H9 (cell line): ENCODE measurements at regions not wholly inside any gene's neighbourhood (a gene's known extent, or its start where the extent isn't known, plus 50 kb on each side); places are given as distances from the start of the nearest gene placed in this dataset.

Experiments used
- DNase-seq: peaks from one replicate; pipeline ENCODE4 v3.0.0-alpha.2; 2017
- H2AFZ ChIP-seq: one replicate; pipeline ENCODE4 v1.6.1; 2013; ENCODE audit warnings: mild to moderate bottlenecking, low read length, control low read depth, moderate library complexity
- H2AK5ac ChIP-seq: 2 replicates; pipeline ENCODE4 v1.6.1; 2013; ENCODE audit warnings: low read length, control low read depth, mixed read lengths; ENCODE audit not compliant: insufficient read length
- H2BK120ac ChIP-seq: one replicate; pipeline ENCODE4 v1.6.1; 2013; ENCODE audit warnings: low read depth, mild to moderate bottlenecking, low read length, control low read depth, inconsistent platforms; ENCODE audit not compliant: poor library complexity, severe bottlenecking
- H2BK12ac ChIP-seq: 2 replicates; pipeline ENCODE4 v1.6.1; 2013; ENCODE audit warnings: low read length, control low read depth, mixed read lengths, low read depth; ENCODE audit not compliant: insufficient read length
- H2BK15ac ChIP-seq: 2 replicates; pipeline ENCODE4 v1.6.1; 2013; ENCODE audit warnings: low read depth, low read length, control low read depth
- H2BK20ac ChIP-seq: one replicate; pipeline ENCODE4 v1.6.1; 2013; ENCODE audit warnings: low read depth, mild to moderate bottlenecking, low read length, control low read depth, inconsistent platforms; ENCODE audit not compliant: poor library complexity, severe bottlenecking
- H2BK5ac ChIP-seq: 2 replicates; pipeline ENCODE4 v1.6.1; 2013; ENCODE audit warnings: low read length, control low read depth, mixed read lengths; ENCODE audit not compliant: insufficient read length
- H3K14ac ChIP-seq: 2 replicates; pipeline ENCODE4 v1.6.1; 2013; ENCODE audit warnings: low read length, control low read depth; ENCODE audit not compliant: insufficient read depth
- H3K18ac ChIP-seq: 2 replicates; pipeline ENCODE4 v1.6.1; 2013; ENCODE audit warnings: low read depth, mild to moderate bottlenecking, mixed read lengths, low read length, control low read depth; ENCODE audit not compliant: insufficient read length
- H3K23ac ChIP-seq: 2 replicates; pipeline ENCODE4 v1.6.1; 2013; ENCODE audit warnings: low read length, control low read depth, mixed read lengths, low read depth; ENCODE audit not compliant: insufficient read length
- H3K23me2 ChIP-seq: 2 replicates; pipeline ENCODE4 v1.6.1; 2013; ENCODE audit warnings: low read depth, mild to moderate bottlenecking, mixed read lengths, low read length, control low read depth; ENCODE audit not compliant: insufficient read length, poor library complexity, severe bottlenecking
- H3K27ac ChIP-seq: 2 replicates; pipeline ENCODE4 v1.5.1; 2013; ENCODE audit warnings: low read length, control low read depth, mixed read lengths, low read depth; ENCODE audit not compliant: insufficient read length
- H3K27me3 ChIP-seq: 2 replicates; pipeline ENCODE4 v1.6.1; 2013; ENCODE audit warnings: low read length, control low read depth, inconsistent platforms; ENCODE audit not compliant: insufficient read depth
- H3K4ac ChIP-seq: 2 replicates; pipeline ENCODE4 v1.6.1; 2013; ENCODE audit warnings: low read depth, mild to moderate bottlenecking, control low read depth, inconsistent platforms, low read length, moderate library complexity
- H3K4me1 ChIP-seq: 2 replicates; pipeline ENCODE4 v1.6.1; 2013; ENCODE audit warnings: low read length, control low read depth, inconsistent platforms; ENCODE audit not compliant: insufficient read depth
- H3K4me2 ChIP-seq: 2 replicates; pipeline ENCODE4 v1.6.1; 2013; ENCODE audit warnings: low read length, control low read depth, mixed read lengths; ENCODE audit not compliant: insufficient read length, insufficient read depth
- H3K56ac ChIP-seq: 2 replicates; pipeline ENCODE4 v1.6.1; 2013; ENCODE audit warnings: low read depth, mild to moderate bottlenecking, mixed read lengths, low read length, control low read depth; ENCODE audit not compliant: insufficient read length
- H3K79me1 ChIP-seq: 2 replicates; pipeline ENCODE4 v1.6.1; 2013; ENCODE audit warnings: low read depth, mild to moderate bottlenecking, moderate library complexity, low read length, control low read depth, inconsistent platforms; ENCODE audit not compliant: insufficient read depth, poor library complexity, severe bottlenecking
- H3K79me2 ChIP-seq: 2 replicates; pipeline ENCODE4 v1.6.1; 2013; ENCODE audit warnings: low read length, control low read depth, inconsistent platforms; ENCODE audit not compliant: insufficient read depth
- H3K9ac ChIP-seq: 2 replicates; pipeline ENCODE4 v1.6.1; 2013; ENCODE audit warnings: low read length, control low read depth, mixed read lengths; ENCODE audit not compliant: insufficient read length; ENCODE audit errors: extremely low read depth
- H3K9me3 ChIP-seq: one replicate; pipeline ENCODE4 v1.6.1; 2013; ENCODE audit warnings: low read depth, low read length, inconsistent platforms; ENCODE audit not compliant: control insufficient read depth
- H3T11ph ChIP-seq: one replicate; pipeline ENCODE4 v1.6.1; 2013; ENCODE audit warnings: mild to moderate bottlenecking, low read length, control low read depth, inconsistent platforms
- H4K20me1 ChIP-seq: one replicate; pipeline ENCODE4 v1.6.1; 2013; ENCODE audit not compliant: control insufficient read depth, insufficient read length, insufficient read depth
- H4K5ac ChIP-seq: 2 replicates; pipeline ENCODE4 v1.6.1; 2013; ENCODE audit warnings: low read depth, mild to moderate bottlenecking, mixed read lengths, low read length, control low read depth; ENCODE audit not compliant: insufficient read length
- H4K8ac ChIP-seq: replicated peaks from 2 replicates; pipeline ENCODE4 v1.6.1; 2013; ENCODE audit warnings: low read length, control low read depth, mixed read lengths, low read depth; ENCODE audit not compliant: insufficient read length
- H4K91ac ChIP-seq: 2 replicates; pipeline ENCODE4 v1.6.1; 2013; ENCODE audit warnings: low read depth, mild to moderate bottlenecking, moderate library complexity, mixed read lengths, low read length, control low read depth; ENCODE audit not compliant: insufficient read length
- H3K27ac Mint-ChIP-seq, 3 experiments: 2 replicates in 2 of 3; 3 replicates in 1 of 3; pipeline ENCODE4 v1.8.0; 2020 to 2021; ENCODE audit warnings: mixed read lengths in 3 of 3, mild to moderate bottlenecking in 1 of 3, moderate library complexity in 1 of 3
- H3K27me3 Mint-ChIP-seq: 2 replicates; pipeline ENCODE4 v1.8.0; 2021; ENCODE audit warnings: low read depth, mild to moderate bottlenecking, moderate library complexity, mixed read lengths
- H3K36me3 Mint-ChIP-seq, 3 experiments: 2 replicates in 2 of 3; 3 replicates in 1 of 3; pipeline ENCODE4 v1.8.0; 2020 to 2021; ENCODE audit warnings: low read depth in 3 of 3, mixed read lengths in 3 of 3; ENCODE audit not compliant: insufficient read depth in 1 of 3
- H3K4me1 Mint-ChIP-seq, 2 experiments: 2 replicates each; pipeline ENCODE4 v1.8.0; 2020; ENCODE audit warnings: mixed read lengths in 2 of 2
- H3K4me3 Mint-ChIP-seq, 2 experiments: 2 replicates in 1 of 2; 3 replicates in 1 of 2; pipeline ENCODE4 v1.8.0; 2020 to 2021; ENCODE audit warnings: mild to moderate bottlenecking in 2 of 2, mixed read lengths in 2 of 2, moderate library complexity in 1 of 2
- H3K9me3 Mint-ChIP-seq, 2 experiments: 2 replicates in 1 of 2; 3 replicates in 1 of 2; pipeline ENCODE4 v1.8.0; 2020; ENCODE audit warnings: mild to moderate bottlenecking in 2 of 2, mixed read lengths in 2 of 2, moderate library complexity in 1 of 2
- WGBS: extraction: QIAGEN DNeasy Blood & Tissue Kit; methylation state at CpG from one replicate; pipeline ENCODE4 v1.1.7; 2013; ENCODE audit warnings: missing lambda C conversion rate, low lambda C conversion rate, mixed read lengths; ENCODE audit not compliant: insufficient read length; ENCODE audit errors: extremely low coverage; 5-methylcytosine and 5-hydroxymethylcytosine counted together
- TF ChIP-seq, protein P1 (sequence below): fragments of 200-600 bp; sonication (generic); conservative IDR thresholded peaks from 3 replicates; pipeline ENCODE4 v1.8.0; 2021; ENCODE audit warnings: antibody characterized with exemption, mild to moderate bottlenecking

DNA sequence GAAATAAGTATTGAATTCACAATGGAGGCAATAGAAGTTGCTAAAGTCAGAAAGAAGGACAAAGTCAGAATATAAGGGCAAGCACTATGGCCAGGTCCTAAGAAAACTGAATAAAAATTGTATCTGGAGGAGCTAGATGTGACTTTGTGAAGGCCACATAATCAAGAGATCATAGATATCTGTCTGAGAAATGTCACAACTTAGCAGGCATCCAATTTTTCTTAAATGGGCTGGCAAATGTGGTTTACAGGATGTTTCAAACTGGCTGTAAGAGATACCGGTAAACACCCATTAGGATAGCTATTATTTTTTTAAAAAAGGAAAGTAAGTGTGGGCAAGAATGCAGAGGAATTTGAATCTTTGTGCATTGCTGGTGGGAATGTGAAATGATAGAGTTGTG, 303.1 kb upstream of the CHORDC1 start:
- no peaks in the 10 kb centered on the region for H3K27me3 Mint-ChIP-seq
- H2BK20ac ChIP-seq, result no peak overlapping the region
- H3T11ph ChIP-seq, result no peak overlapping the region
- H3K4me3 Mint-ChIP-seq, result no peak overlapping the region
- no peak overlapping the region for H2AFZ ChIP-seq
- no peak overlapping the region for H3K4me2 ChIP-seq
- no peaks in the 10 kb centered on the region for H3K9me3 Mint-ChIP-seq
- WGBS, result no CpG with 5 or more reads among the region's 1 CpG
- H3K14ac ChIP-seq, result no peak overlapping the region
- H4K20me1 ChIP-seq, result no peaks in the 10 kb centered on the region
- H2BK12ac ChIP-seq, result no peak overlapping the region
- H4K91ac ChIP-seq, result no peak overlapping the region
- no peak overlapping the region for H3K4ac ChIP-seq
- H3K27ac ChIP-seq, result no peak overlapping the region
- H2BK120ac ChIP-seq, result no peak overlapping the region
- no peak overlapping the region for H2BK5ac ChIP-seq
- H3K56ac ChIP-seq, result no peak overlapping the region
- TF ChIP-seq, protein P1, sequence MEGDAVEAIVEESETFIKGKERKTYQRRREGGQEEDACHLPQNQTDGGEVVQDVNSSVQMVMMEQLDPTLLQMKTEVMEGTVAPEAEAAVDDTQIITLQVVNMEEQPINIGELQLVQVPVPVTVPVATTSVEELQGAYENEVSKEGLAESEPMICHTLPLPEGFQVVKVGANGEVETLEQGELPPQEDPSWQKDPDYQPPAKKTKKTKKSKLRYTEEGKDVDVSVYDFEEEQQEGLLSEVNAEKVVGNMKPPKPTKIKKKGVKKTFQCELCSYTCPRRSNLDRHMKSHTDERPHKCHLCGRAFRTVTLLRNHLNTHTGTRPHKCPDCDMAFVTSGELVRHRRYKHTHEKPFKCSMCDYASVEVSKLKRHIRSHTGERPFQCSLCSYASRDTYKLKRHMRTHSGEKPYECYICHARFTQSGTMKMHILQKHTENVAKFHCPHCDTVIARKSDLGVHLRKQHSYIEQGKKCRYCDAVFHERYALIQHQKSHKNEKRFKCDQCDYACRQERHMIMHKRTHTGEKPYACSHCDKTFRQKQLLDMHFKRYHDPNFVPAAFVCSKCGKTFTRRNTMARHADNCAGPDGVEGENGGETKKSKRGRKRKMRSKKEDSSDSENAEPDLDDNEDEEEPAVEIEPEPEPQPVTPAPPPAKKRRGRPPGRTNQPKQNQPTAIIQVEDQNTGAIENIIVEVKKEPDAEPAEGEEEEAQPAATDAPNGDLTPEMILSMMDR, result no peak
- 0 out of 4 replicates have a peak, but pooled peaks cover 0 to 3% of the 10 kb centered on the region in 2 experiments for H3K4me1 Mint-ChIP-seq
- DNase-seq, result no peak
- no peaks in the 10 kb centered on the region for H3K27me3 ChIP-seq
- no peaks in the 10 kb centered on the region for H3K79me2 ChIP-seq
- no peaks in the 10 kb centered on the region for H3K9me3 ChIP-seq
- no peak overlapping the region for H3K18ac ChIP-seq
- no peaks in the 10 kb centered on the region; the same call in 1 of the 2 replicates for H3K4me1 ChIP-seq
- H2BK15ac ChIP-seq, result no peak overlapping the region
- no peak overlapping the region for H4K5ac ChIP-seq
- no peak overlapping the region for H2AK5ac ChIP-seq
- no peak overlapping the region for H3K27ac Mint-ChIP-seq
- H3K9ac ChIP-seq, result no peak overlapping the region
- no peaks in the 10 kb centered on the region for H3K36me3 Mint-ChIP-seq
- H3K23ac ChIP-seq, result no peak overlapping the region
- H3K79me1 ChIP-seq, result no peaks in the 10 kb centered on the region
- H4K8ac ChIP-seq, result no peak overlapping the region
- H3K23me2 ChIP-seq, result no peaks in the 10 kb centered on the region
